Gastrocnemius medialis (tissue), 4 donors: ENCODE measurements at regions not wholly inside any gene's neighbourhood (a gene's known extent, or its start where the extent isn't known, plus 50 kb on each side); places are given as distances from the start of the nearest gene placed in this dataset.

ENCODE experiments used
- CTCF ChIP-seq, 5 experiments: fragments of 450-650 bp in 3 of 5; fragments of 200-600 bp in 2 of 5; sonication (generic) in 2 of 5; IDR thresholded peaks in 4 of 5; conservative IDR thresholded peaks in 1 of 5; 1 replicate in 4 of 5; 2 replicates in 1 of 5; pipeline ENCODE4 v1.5.1; 2016 to 2019; ENCODE audit warnings: antibody characterized with exemption in 5 of 5, mild to moderate bottlenecking in 3 of 5, moderate library complexity in 3 of 5
- POLR2A ChIP-seq, 2 donors: fragments of 450-650 bp; IDR thresholded peaks; one replicate each; pipeline ENCODE4 v1.6.1; 2017; ENCODE audit warnings: antibody characterized with exemption in 2 of 2, mild to moderate bottlenecking in 2 of 2, moderate library complexity in 2 of 2

GRCh38 chr18:79585395-79586370 lies 93.9 kb upstream of the CTDP1 start:
- TF ChIP-seq CTCF (IDR thresholded peaks at IDR 0.05 in 4 of 5, conservative IDR thresholded peaks at IDR 0.05 in 1 of 5) (no peak), POLR2A (IDR thresholded peaks at IDR 0.05) (no peak)
